ENCODE measurements at regions not wholly inside any gene's neighbourhood (a gene's known extent, or its start where the extent isn't known, plus 50 kb on each side); places are given as distances from the start of the nearest gene placed in this dataset.

DNA sequence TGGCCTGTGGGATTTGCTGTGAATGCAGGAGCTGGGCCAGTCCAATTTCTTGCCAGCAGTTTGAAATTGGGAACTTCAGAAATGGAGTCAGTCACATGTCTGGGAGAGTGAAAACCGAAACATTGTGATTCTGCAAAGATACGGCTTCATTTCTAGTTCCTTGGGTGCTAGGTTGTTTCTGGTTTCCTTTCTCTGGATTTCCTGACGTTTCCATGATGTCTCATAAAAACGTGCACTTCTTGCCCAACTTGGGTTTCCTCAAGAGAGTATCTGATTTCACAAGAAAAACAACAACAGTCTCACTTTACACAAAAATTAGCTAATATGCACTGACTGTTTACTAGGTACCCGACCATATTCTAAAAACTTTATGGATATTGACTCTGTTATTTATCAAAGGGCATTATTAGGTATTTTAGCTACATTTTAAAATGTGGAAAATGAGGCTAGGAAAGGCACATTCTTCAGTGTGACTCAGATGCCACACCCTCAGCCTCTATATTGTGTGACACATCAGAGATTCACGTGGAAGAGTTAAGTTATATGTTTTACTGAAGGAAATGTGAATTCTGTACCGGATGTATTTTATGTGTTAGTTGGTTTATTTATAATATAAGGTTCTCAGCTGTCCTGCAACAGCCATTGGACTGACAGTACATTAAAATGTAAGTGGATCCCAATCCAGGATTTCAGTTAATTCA is 225.0 kb upstream of the PUDP start:
- H3K4me2 ChIP-seq (ENCODE audit: low read depth, low read length, poor library complexity, severe bottlenecking): no peak overlapping the region
- no peaks in the 10 kb centered on the region for H3K79me2 ChIP-seq (ENCODE audit: insufficient read depth, low read length)
- no peak overlapping the region for H3K27ac ChIP-seq (ENCODE audit: low read depth, low read length)
- TF ChIP-seq CTCF (IDR thresholded peaks at IDR 0.05; ENCODE audit: insufficient read depth, low read length, poor library complexity, severe bottlenecking) (no peak), EZH2phosphoT487 (conservative IDR thresholded peaks at IDR 0.05; ENCODE audit: low read length) (no peak)
- H3F3A ChIP-seq (ENCODE audit: insufficient read depth): no peaks in the 10 kb centered on the region
- no peaks in the 10 kb centered on the region for H3K27me3 ChIP-seq (ENCODE audit: low read length)
- no peaks in the 10 kb centered on the region for H3K9me3 ChIP-seq (ENCODE audit: insufficient read depth, low read length)
- no peak overlapping the region for H3K9ac ChIP-seq (ENCODE audit: low read length)
- no peaks in the 10 kb centered on the region for H4K20me1 ChIP-seq (ENCODE audit: low read depth, low read length)
- H3K4me3 ChIP-seq (ENCODE audit: insufficient read depth, low read length, poor library complexity, severe bottlenecking): no peak overlapping the region
- H2AFZ ChIP-seq (ENCODE audit: low read depth, low read length, severe bottlenecking): no peak overlapping the region
- no peaks in the 10 kb centered on the region for H3K9me2 ChIP-seq (replicated peaks; ENCODE audit: insufficient read depth, low read length)
- H3K36me3 ChIP-seq (ENCODE audit: low read length): no peaks in the 10 kb centered on the region

GRCh38 chrX:7362111-7362510 is 214.2 kb upstream of the PUDP start:
- Histone ChIP-seq H3K79me2 (ENCODE audit: insufficient read depth, low read length) (no peaks in the 10 kb centered on the region), H2AFZ (ENCODE audit: low read depth, low read length, severe bottlenecking) (no peak overlapping the region), H3K9me2 (replicated peaks; ENCODE audit: insufficient read depth, low read length) (no peaks in the 10 kb centered on the region), H3K9me3 (ENCODE audit: insufficient read depth, low read length) (no peaks in the 10 kb centered on the region), H3K36me3 (ENCODE audit: low read length) (no peaks in the 10 kb centered on the region), H3K27me3 (ENCODE audit: low read length) (no peaks in the 10 kb centered on the region), H3F3A (ENCODE audit: insufficient read depth) (no peaks in the 10 kb centered on the region), H3K9ac (ENCODE audit: low read length) (no peak overlapping the region), H3K27ac (ENCODE audit: low read depth, low read length) (no peak overlapping the region), H3K4me2 (ENCODE audit: low read depth, low read length, poor library complexity, severe bottlenecking) (no peak overlapping the region), H3K4me3 (ENCODE audit: insufficient read depth, low read length, poor library complexity, severe bottlenecking) (no peak overlapping the region), H4K20me1 (ENCODE audit: low read depth, low read length) (no peaks in the 10 kb centered on the region)
- TF ChIP-seq EZH2phosphoT487 (conservative IDR thresholded peaks at IDR 0.05; ENCODE audit: low read length): no peak
- TF ChIP-seq CTCF (IDR thresholded peaks at IDR 0.05; ENCODE audit: insufficient read depth, low read length, poor library complexity, severe bottlenecking): no peak

- no peaks in the 10 kb centered on the region for H3K9me2 ChIP-seq (replicated peaks; ENCODE audit: insufficient read depth, low read length)
- H3K27me3 ChIP-seq (ENCODE audit: low read length): no peaks in the 10 kb centered on the region
- H2AFZ ChIP-seq (ENCODE audit: low read depth, low read length, severe bottlenecking): no peak overlapping the region
- no peak overlapping the region for H3K4me3 ChIP-seq (ENCODE audit: insufficient read depth, low read length, poor library complexity, severe bottlenecking)
- TF ChIP-seq CTCF (IDR thresholded peaks at IDR 0.05; ENCODE audit: insufficient read depth, low read length, poor library complexity, severe bottlenecking): no peak
- no peak for TF ChIP-seq EZH2phosphoT487 (conservative IDR thresholded peaks at IDR 0.05; ENCODE audit: low read length)
- no peaks in the 10 kb centered on the region for H3K36me3 ChIP-seq (ENCODE audit: low read length)
- no peak overlapping the region for H3K4me2 ChIP-seq (ENCODE audit: low read depth, low read length, poor library complexity, severe bottlenecking)
- no peaks in the 10 kb centered on the region for H4K20me1 ChIP-seq (ENCODE audit: low read depth, low read length)
- no peak overlapping the region for H3K9ac ChIP-seq (ENCODE audit: low read length)
- H3K27ac ChIP-seq (ENCODE audit: low read depth, low read length): no peak overlapping the region
- no peaks in the 10 kb centered on the region for H3K9me3 ChIP-seq (ENCODE audit: insufficient read depth, low read length)
- no peaks in the 10 kb centered on the region for H3K79me2 ChIP-seq (ENCODE audit: insufficient read depth, low read length)
- no peaks in the 10 kb centered on the region for H3F3A ChIP-seq (ENCODE audit: insufficient read depth)
Measured at GRCh38 chrX:7351926-7352325, 204.0 kb upstream of the PUDP start.

Measured in SU-DHL-6 (cell line).